ENCODE measurements at regions not wholly inside any gene's neighbourhood (a gene's known extent, or its start where the extent isn't known, plus 50 kb on each side); places are given as distances from the start of the nearest gene placed in this dataset.

DNA sequence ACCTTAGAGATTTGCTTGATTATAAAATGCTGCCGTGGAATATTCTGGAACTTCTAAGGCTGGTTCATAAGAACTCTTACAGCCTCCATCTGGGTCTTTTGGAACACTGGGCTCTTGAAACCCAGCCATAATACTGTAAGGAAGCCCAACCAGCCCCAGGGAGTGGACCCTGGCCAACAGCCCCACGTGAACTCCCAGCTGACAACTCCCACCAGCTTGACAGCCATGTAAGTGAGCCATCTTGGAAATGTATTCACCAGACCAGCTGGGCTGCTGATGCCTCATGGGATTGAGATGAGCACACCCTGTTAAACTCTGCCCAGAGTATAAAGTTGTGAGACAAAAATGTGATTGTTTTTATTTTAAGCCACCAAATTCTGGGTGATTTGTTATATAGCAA is 378.7 kb upstream of the RAG2 start:
- CTCF ChIA-PET: no interaction called here
- intact Hi-C loops (cut with micrococcal nuclease): no loop called here
- Mint-ChIP-seq H3K27ac (no peak overlapping the region), H3K4me1 (ENCODE audit: low read depth) (no peaks in the 10 kb centered on the region), H3K9me3 (peaks cover 6% of the 10 kb centered on the region), H3K36me3 (ENCODE audit: low read depth) (no peaks in the 10 kb centered on the region), H3K27me3 (no peaks in the 10 kb centered on the region), H3K4me3 (no peak overlapping the region)
- POLR2A ChIA-PET: no interaction called here
- ATAC-seq (no peak), DNase-seq (no peak)
- TF ChIP-seq, protein P1, sequence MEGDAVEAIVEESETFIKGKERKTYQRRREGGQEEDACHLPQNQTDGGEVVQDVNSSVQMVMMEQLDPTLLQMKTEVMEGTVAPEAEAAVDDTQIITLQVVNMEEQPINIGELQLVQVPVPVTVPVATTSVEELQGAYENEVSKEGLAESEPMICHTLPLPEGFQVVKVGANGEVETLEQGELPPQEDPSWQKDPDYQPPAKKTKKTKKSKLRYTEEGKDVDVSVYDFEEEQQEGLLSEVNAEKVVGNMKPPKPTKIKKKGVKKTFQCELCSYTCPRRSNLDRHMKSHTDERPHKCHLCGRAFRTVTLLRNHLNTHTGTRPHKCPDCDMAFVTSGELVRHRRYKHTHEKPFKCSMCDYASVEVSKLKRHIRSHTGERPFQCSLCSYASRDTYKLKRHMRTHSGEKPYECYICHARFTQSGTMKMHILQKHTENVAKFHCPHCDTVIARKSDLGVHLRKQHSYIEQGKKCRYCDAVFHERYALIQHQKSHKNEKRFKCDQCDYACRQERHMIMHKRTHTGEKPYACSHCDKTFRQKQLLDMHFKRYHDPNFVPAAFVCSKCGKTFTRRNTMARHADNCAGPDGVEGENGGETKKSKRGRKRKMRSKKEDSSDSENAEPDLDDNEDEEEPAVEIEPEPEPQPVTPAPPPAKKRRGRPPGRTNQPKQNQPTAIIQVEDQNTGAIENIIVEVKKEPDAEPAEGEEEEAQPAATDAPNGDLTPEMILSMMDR (IDR thresholded peaks at IDR 0.05): no peak

DNA sequence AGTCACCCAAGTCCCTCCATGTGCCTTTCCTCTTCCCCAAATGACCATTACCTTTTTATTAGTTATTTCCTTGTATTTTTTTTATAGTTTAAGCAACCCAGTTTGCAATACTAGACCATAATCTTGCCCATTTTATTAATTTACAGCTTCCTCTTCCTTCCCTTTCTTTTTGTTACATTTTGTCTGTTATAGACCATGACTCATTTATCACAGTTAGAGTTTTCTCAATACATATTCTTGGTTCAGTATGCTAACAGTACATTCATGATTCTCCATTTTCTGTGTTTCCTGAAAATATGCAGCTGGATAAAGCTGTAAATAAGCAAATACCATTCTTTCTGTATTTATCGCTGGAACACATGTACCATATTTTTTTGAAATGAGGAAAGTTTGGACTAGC is 376.7 kb upstream of the RAG2 start:
- no peak for ATAC-seq
- ChIA-PET CTCF (no interaction called here), POLR2A (no interaction called here)
- intact Hi-C loops (cut with micrococcal nuclease): no loop called here
- no peaks in the 10 kb centered on the region for H3K27me3 Mint-ChIP-seq
- H3K27ac Mint-ChIP-seq: no peak overlapping the region
- no peaks in the 10 kb centered on the region for H3K4me1 Mint-ChIP-seq (ENCODE audit: low read depth)
- H3K9me3 Mint-ChIP-seq: peaks cover 6% of the 10 kb centered on the region
- TF ChIP-seq, protein P1 (IDR thresholded peaks at IDR 0.05): no peak
- no peaks in the 10 kb centered on the region for H3K36me3 Mint-ChIP-seq (ENCODE audit: low read depth)
- H3K4me3 Mint-ChIP-seq: no peak overlapping the region
- no peak for DNase-seq

DNA sequence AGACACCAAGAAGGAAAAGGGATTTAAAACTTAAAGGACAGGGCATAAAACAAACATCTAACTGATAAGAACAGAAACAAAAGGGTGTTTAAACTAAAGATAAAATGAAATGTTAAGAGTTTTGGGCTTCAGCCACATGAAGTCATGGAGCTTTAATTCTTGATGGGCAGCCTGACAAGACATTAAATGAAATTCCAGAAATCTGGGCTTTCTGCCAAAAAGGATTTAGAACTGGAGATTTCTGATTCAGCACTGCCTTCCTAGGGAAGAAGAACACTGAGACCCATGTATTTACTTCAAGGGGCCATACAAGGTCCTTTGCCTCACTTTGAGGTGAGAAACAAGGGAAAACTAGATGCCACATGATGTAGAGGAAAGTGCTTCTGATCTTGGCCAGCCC is 355.9 kb upstream of the RAG2 start:
- Mint-ChIP-seq H3K9me3 (no peaks in the 10 kb centered on the region), H3K4me1 (ENCODE audit: low read depth) (no peaks in the 10 kb centered on the region), H3K27ac (no peak overlapping the region)

DNA sequence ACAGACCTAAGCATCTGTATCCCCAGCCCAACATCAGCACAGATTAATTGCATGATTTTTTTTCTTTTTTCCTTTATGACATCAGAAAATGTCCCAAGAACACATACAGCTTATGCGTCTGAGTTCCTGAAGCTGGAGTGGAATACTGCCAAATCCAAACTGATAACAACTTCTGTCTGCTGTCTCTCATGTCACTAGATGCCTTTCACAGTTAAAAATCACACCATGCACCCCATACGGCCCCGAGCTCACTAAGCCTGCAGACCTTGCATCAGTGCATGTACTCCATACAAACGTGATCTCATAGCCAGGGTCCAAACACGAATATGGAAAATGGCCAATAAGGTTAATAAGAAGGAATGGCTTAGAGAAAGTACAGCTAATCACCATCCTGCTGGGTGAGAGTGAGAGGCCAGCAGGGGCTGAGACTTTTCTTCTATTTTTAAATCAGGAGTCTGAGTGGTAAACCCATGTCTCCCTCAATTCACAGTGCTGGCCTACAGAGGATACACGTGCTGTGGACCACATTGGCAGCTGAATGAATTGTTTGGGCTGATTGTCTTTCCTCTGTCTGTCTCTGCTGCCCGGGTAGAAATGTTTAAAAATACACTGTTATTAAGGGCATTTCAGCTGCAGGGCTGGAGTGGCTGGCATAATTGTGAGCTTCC is 350.6 kb upstream of the RAG2 start:
- Mint-ChIP-seq H3K27ac (no peak overlapping the region), H3K36me3 (ENCODE audit: low read depth) (no peaks in the 10 kb centered on the region), H3K27me3 (no peaks in the 10 kb centered on the region), H3K9me3 (no peaks in the 10 kb centered on the region), H3K4me1 (ENCODE audit: low read depth) (no peaks in the 10 kb centered on the region), H3K4me3 (no peak overlapping the region)
- ChIA-PET POLR2A (no interaction called here), CTCF (no interaction called here)
- TF ChIP-seq, protein P1 (IDR thresholded peaks at IDR 0.05): no peak
- DNase-seq: no peak
- no peak for ATAC-seq
- intact Hi-C loops (cut with micrococcal nuclease): no loop called here

More for the DNA sequence above, 355.9 kb upstream of the RAG2 start:
- H3K27me3 Mint-ChIP-seq: no peaks in the 10 kb centered on the region
- no peak overlapping the region for H3K4me3 Mint-ChIP-seq
- ATAC-seq (no peak), DNase-seq (no peak)
- no peaks in the 10 kb centered on the region for H3K36me3 Mint-ChIP-seq (ENCODE audit: low read depth)
- ChIA-PET POLR2A (no interaction called here), CTCF (no interaction called here)
- TF ChIP-seq, protein P1 (IDR thresholded peaks at IDR 0.05): no peak
- intact Hi-C loops (cut with micrococcal nuclease): no loop called here

DNA sequence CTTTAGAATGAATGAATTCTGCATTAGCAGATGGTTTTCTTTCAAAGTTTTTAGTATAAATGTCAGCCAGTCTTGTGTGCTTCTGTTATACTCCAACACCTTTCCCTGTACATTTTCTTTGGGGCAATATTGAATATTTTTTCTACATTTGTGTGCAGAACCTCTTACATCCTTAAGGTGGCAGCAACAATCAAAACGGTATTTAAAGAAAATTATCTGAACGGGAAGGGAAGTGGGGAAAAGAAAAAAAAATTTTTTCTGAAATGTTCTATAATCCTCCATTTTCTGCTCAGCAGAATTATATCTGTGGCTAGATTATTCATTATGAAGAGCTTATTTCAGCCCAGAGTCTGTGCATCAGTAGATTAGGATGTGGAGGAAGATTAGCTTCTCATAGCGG is 347.3 kb upstream of the RAG2 start:
- DNase-seq (no peak), ATAC-seq (no peak)
- H3K4me3 Mint-ChIP-seq: no peak overlapping the region
- intact Hi-C loops (cut with micrococcal nuclease): no loop called here
- TF ChIP-seq, protein P1 (IDR thresholded peaks at IDR 0.05): peak; percentile 47
- no peaks in the 10 kb centered on the region for H3K27me3 Mint-ChIP-seq
- H3K36me3 Mint-ChIP-seq (ENCODE audit: low read depth): no peaks in the 10 kb centered on the region
- POLR2A ChIA-PET: no interaction called here
- H3K4me1 Mint-ChIP-seq (ENCODE audit: low read depth): no peaks in the 10 kb centered on the region
- CTCF ChIA-PET: interaction anchor here (0.7 kb wide), 1 partner anchor 199 kb away, joined by 3 read pairs; no protein-coding TSS in a partner anchor
- no peaks in the 10 kb centered on the region for H3K9me3 Mint-ChIP-seq
- H3K27ac Mint-ChIP-seq: no peak overlapping the region

All from activated CD8-positive, alpha-beta T cell treated with anti-CD3 and anti-CD28 coated beads for 36 hours (primary cell).